Endothelial cell of umbilical vein (primary cell): ENCODE measurements at regions not wholly inside any gene's neighbourhood (a gene's known extent, or its start where the extent isn't known, plus 50 kb on each side); places are given as distances from the start of the nearest gene placed in this dataset.

Source experiments
- BruUV-seq: library from RNA; stranded (reverse); fragments of 400-500 nt; replicated peaks from 2 replicates; lab custom pipeline; 2021; lab: Mats Ljungman, UMichigan
- CTCF ChIA-PET: fragments of 300-600, 350-600 bp; sonication (Branson Sonifier 250); formaldehyde crosslinking; loops from one replicate; lab custom pipeline; 2021; ENCODE audit warnings: antibody characterized with exemption, inconsistent platforms; lab: Charles Lee
- POLR2A ChIA-PET: fragments of 300-600, 350-600 bp; sonication (Branson Sonifier 250); formaldehyde crosslinking; loops from one replicate; lab custom pipeline; 2021; ENCODE audit warnings: antibody characterized with exemption, inconsistent platforms; lab: Charles Lee
- DNase-seq: peaks from one replicate; pipeline ENCODE4 v3.0.0-alpha.2; 2011; ENCODE audit warnings: low read depth, low spot score
- FAIRE-seq: peaks from 2 replicates; lab custom pipeline; 2011; peaks lifted over from hg19 to GRCh38; lab: Jason Lieb, UNC
- H2AFZ ChIP-seq: 2 replicates; pipeline ENCODE4 v1.6.0; 2012; ENCODE audit warnings: low read depth, low read length, control low read depth, inconsistent platforms
- H3K27ac ChIP-seq: 2 replicates; pipeline ENCODE4 v1.5.1; 2011; ENCODE audit warnings: low read depth, mild to moderate bottlenecking, control low read depth, low read length, moderate library complexity; ENCODE audit not compliant: insufficient read depth
- H3K27me3 ChIP-seq, 2 experiments: 2 replicates each; pipeline versions ENCODE4 v1.6.0 to v1.6.1; 2011; ENCODE audit warnings: low read length in 2 of 2, mixed read lengths in 1 of 2; ENCODE audit not compliant: control insufficient read depth in 2 of 2, insufficient read depth in 2 of 2
- H3K36me3 ChIP-seq, 2 experiments: 2 replicates in 1 of 2; 3 replicates in 1 of 2; pipeline ENCODE4 v1.5.1; 2011; ENCODE audit warnings: low read length in 2 of 2, mild to moderate bottlenecking in 1 of 2, moderate library complexity in 1 of 2; ENCODE audit not compliant: control insufficient read depth in 2 of 2, insufficient read depth in 2 of 2; ENCODE audit errors: extremely low read depth in 1 of 2
- H3K4me1 ChIP-seq: 3 replicates; pipeline ENCODE4 v1.5.1; 2011; ENCODE audit warnings: mild to moderate bottlenecking, low read length; ENCODE audit not compliant: control insufficient read depth, insufficient read depth; ENCODE audit errors: extremely low read depth
- H3K4me2 ChIP-seq: 2 replicates; pipeline ENCODE4 v1.6.1; 2011; ENCODE audit warnings: low read length, control low read depth, mixed read lengths; ENCODE audit not compliant: insufficient read depth
- H3K4me3 ChIP-seq, 3 experiments: fragments of 200-600 bp in 1 of 3; sonication (generic), shearing (Covaris generic) in 1 of 3; replicated peaks in 1 of 3; 2 replicates each; pipeline ENCODE4 v1.5.1; 2011 to 2016; ENCODE audit warnings: control low read depth in 3 of 3, low read length in 3 of 3, mild to moderate bottlenecking in 2 of 3, inconsistent platforms in 1 of 3, low read depth in 1 of 3, moderate library complexity in 1 of 3; ENCODE audit not compliant: insufficient read depth in 1 of 3
- H3K79me2 ChIP-seq: 2 replicates; pipeline ENCODE4 v1.6.0; 2012; ENCODE audit warnings: low read length, inconsistent platforms; ENCODE audit not compliant: control insufficient read depth, insufficient read depth
- H3K9ac ChIP-seq: replicated peaks from 2 replicates; pipeline ENCODE3; 2011; ENCODE audit warnings: low read length, control low read depth; ENCODE audit not compliant: insufficient read depth; ENCODE audit errors: extremely low read depth
- H3K9me1 ChIP-seq: replicated peaks from 3 replicates; pipeline ENCODE4 v1.6.0; 2011; ENCODE audit warnings: mild to moderate bottlenecking, low read length; ENCODE audit not compliant: control insufficient read depth, insufficient read depth; ENCODE audit errors: extremely low read depth
- H3K9me3 ChIP-seq: replicated peaks from 2 replicates; pipeline ENCODE4 v1.5.1; 2012; ENCODE audit warnings: low read length, inconsistent platforms; ENCODE audit not compliant: control insufficient read depth, insufficient read depth
- H4K20me1 ChIP-seq: replicated peaks from 2 replicates; pipeline ENCODE3; 2011; ENCODE audit warnings: mild to moderate bottlenecking, low read length; ENCODE audit not compliant: control insufficient read depth, insufficient read depth; ENCODE audit errors: extremely low read depth
- EZH2 ChIP-seq: IDR thresholded peaks from 2 replicates; pipeline ENCODE4 v1.6.1; 2012; ENCODE audit warnings: borderline replicate concordance, low read depth, mild to moderate bottlenecking, moderate library complexity, low read length, inconsistent platforms; ENCODE audit not compliant: severe bottlenecking
- FOS ChIP-seq: IDR thresholded peaks from 2 replicates; pipeline ENCODE4 v1.6.1; 2011; ENCODE audit warnings: mild to moderate bottlenecking, low read length, moderate library complexity, borderline replicate concordance; ENCODE audit not compliant: insufficient read depth
- GATA2 ChIP-seq: IDR thresholded peaks from 2 replicates; pipeline ENCODE4 v1.7.0; 2011; ENCODE audit warnings: low read depth, mild to moderate bottlenecking, moderate library complexity, mixed read lengths, low read length; ENCODE audit not compliant: insufficient read length, insufficient read depth
- JUN ChIP-seq: IDR thresholded peaks from 2 replicates; pipeline ENCODE4 v1.6.1; 2011; ENCODE audit warnings: borderline replicate concordance, low read depth; ENCODE audit not compliant: insufficient read length, insufficient read depth
- MYC ChIP-seq: IDR thresholded peaks from one replicate; pipeline ENCODE4 v1.6.1; 2011; ENCODE audit warnings: mild to moderate bottlenecking, low read depth, low read length
- POLR2A ChIP-seq: IDR thresholded peaks from 2 replicates; pipeline ENCODE4 v1.6.1; 2012; ENCODE audit warnings: low read depth, mild to moderate bottlenecking, control low read depth, low read length
- POLR2AphosphoS5 ChIP-seq: IDR thresholded peaks from 2 replicates; pipeline ENCODE4 v1.6.1; 2012; ENCODE audit warnings: low read depth, mild to moderate bottlenecking, control low read depth, low read length, moderate library complexity; ENCODE audit not compliant: insufficient read depth
- dilution Hi-C: fragments of 300-500 bp; cut with MboI; formaldehyde crosslinking; loops from one replicate; pipeline ENCODE4 v1.15.0; 2019; ENCODE audit warnings: low sequenced_read_pairs; ENCODE audit not compliant: extremely low pct_ligation_motif_present
- intact Hi-C: fragments of 100-400 bp; cut with micrococcal nuclease; formaldehyde crosslinking; loops from one replicate; pipeline ENCODE4 v1.10.0; 2022
- TF ChIP-seq, protein P1 (sequence below): IDR thresholded peaks from 2 replicates; pipeline ENCODE4 v1.6.1; 2011; ENCODE audit not compliant: insufficient read depth, insufficient read length
- TF ChIP-seq, protein P2 (sequence below), 2 donors: IDR thresholded peaks; 1 replicate in 1 of 2; 2 replicates in 1 of 2; pipeline ENCODE4 v1.5.1; 2011; ENCODE audit warnings: low read length in 2 of 2, mild to moderate bottlenecking in 2 of 2, moderate library complexity in 2 of 2, control low read depth in 1 of 2, inconsistent platforms in 1 of 2, low read depth in 1 of 2; ENCODE audit not compliant: insufficient read depth in 1 of 2; ENCODE audit errors: extremely low read depth in 1 of 2

DNA sequence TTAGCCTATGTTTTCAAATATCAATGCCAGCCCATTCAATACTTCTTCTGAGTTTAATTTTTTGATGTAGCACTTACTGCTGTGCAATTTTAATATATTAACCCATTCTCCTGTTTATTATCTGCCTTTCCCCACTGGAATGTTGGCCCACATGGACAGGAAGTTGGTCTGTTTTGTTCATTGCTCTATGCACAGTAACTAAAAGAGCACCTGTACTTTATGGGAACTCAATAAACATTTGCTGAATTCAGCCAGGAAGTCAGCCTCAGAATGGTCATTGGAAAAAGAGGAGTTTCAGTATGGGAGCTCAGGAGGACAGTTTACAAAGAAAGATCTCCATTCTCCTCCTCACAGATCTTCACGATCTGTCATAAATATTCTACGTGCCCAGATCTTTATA, 510.5 kb upstream of the AGA start:
- no peaks in the 10 kb centered on the region for H3K4me1 ChIP-seq
- no peak overlapping the region for H3K4me3 ChIP-seq
- TF ChIP-seq, protein P1, sequence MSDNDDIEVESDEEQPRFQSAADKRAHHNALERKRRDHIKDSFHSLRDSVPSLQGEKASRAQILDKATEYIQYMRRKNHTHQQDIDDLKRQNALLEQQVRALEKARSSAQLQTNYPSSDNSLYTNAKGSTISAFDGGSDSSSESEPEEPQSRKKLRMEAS, result no peak
- TF ChIP-seq POLR2A (no peak), EZH2 (no peak), JUN (no peak), FOS (no peak), GATA2 (no peak), POLR2AphosphoS5 (no peak), MYC (no peak)
- TF ChIP-seq, protein P2, sequence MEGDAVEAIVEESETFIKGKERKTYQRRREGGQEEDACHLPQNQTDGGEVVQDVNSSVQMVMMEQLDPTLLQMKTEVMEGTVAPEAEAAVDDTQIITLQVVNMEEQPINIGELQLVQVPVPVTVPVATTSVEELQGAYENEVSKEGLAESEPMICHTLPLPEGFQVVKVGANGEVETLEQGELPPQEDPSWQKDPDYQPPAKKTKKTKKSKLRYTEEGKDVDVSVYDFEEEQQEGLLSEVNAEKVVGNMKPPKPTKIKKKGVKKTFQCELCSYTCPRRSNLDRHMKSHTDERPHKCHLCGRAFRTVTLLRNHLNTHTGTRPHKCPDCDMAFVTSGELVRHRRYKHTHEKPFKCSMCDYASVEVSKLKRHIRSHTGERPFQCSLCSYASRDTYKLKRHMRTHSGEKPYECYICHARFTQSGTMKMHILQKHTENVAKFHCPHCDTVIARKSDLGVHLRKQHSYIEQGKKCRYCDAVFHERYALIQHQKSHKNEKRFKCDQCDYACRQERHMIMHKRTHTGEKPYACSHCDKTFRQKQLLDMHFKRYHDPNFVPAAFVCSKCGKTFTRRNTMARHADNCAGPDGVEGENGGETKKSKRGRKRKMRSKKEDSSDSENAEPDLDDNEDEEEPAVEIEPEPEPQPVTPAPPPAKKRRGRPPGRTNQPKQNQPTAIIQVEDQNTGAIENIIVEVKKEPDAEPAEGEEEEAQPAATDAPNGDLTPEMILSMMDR (IDR thresholded peaks at IDR 0.05; ENCODE audit: extremely low read depth in 1 of 2, insufficient read depth in 1 of 2, low read depth in 1 of 2, low read length in 2 of 2), result no peak
- no peak overlapping the region for H3K9ac ChIP-seq
- no peaks in the 10 kb centered on the region for H3K9me1 ChIP-seq
- no peaks in the 10 kb centered on the region for H3K36me3 ChIP-seq
- BruUV-seq, result no TSS peak
- no peak for DNase-seq
- no peaks in the 10 kb centered on the region for H3K27me3 ChIP-seq
- POLR2A ChIA-PET, result no interaction called here
- intact Hi-C loops, result no loop called here
- no peaks in the 10 kb centered on the region for H3K79me2 ChIP-seq
- H3K27ac ChIP-seq, result no peak overlapping the region
- no peaks in the 10 kb centered on the region for H4K20me1 ChIP-seq
- no peak for FAIRE-seq
- no peak overlapping the region for H2AFZ ChIP-seq
- no peaks in the 10 kb centered on the region for H3K9me3 ChIP-seq
- CTCF ChIA-PET, result no interaction called here
- no peak overlapping the region for H3K4me2 ChIP-seq
- dilution Hi-C loops, result no loop called here
